Pancreas (tissue), 10 donors: ENCODE measurements at regions not wholly inside any gene's neighbourhood (a gene's known extent, or its start where the extent isn't known, plus 50 kb on each side); places are given as distances from the start of the nearest gene placed in this dataset.

Experiments
- ATAC-seq, 4 donors: fragments of 200-7000 bp; cut with Tn5 transposase; one replicate each; pipeline versions ENCODE4 v1.8.0 to v1.9.1; 2020; ENCODE audit warnings: mild to moderate bottlenecking in 4 of 4, moderate library complexity in 4 of 4
- DNase-seq, 6 donors: peaks; one replicate each; pipeline ENCODE4 v3.0.0-alpha.2; 2020
- FAIRE-seq: peaks from 2 replicates; lab custom pipeline; 2012; peaks lifted over from hg19 to GRCh38; lab: Jason Lieb, UNC
- H3K27ac ChIP-seq, 4 donors: fragments of 200-600 bp; sonication (generic); 1 replicate in 3 of 4; 2 replicates in 1 of 4; pipeline versions ENCODE4 v1.5.0 to v1.8.0; 2020
- H3K27me3 ChIP-seq, 4 donors: fragments of 200-600 bp; one replicate each; pipeline ENCODE4 v1.8.0; 2021
- H3K36me3 ChIP-seq, 3 donors: fragments of 200-600 bp; sonication (generic) in 1 of 3; one replicate each; pipeline versions ENCODE4 v1.5.0 to v1.8.0; 2020 to 2021
- H3K4me1 ChIP-seq, 3 donors: fragments of 200-600 bp; one replicate each; pipeline ENCODE4 v1.8.0; 2021
- H3K4me3 ChIP-seq, 4 donors: fragments of 200-600 bp; sonication (generic) in 2 of 4; one replicate each; pipeline versions ENCODE4 v1.5.0 to v1.8.0; 2020 to 2021
- H3K9me3 ChIP-seq, 4 donors: fragments of 200-600 bp; one replicate each; pipeline ENCODE4 v1.8.0; 2021
- CTCF ChIP-seq, 4 donors: fragments of 200-600 bp; sonication (generic) in 3 of 4; IDR thresholded peaks; one replicate each; pipeline versions ENCODE4 v1.5.0 to v1.8.0; 2021; ENCODE audit warnings: antibody characterized with exemption in 4 of 4
- WGBS, 2 donors: extraction: QIAGEN DNeasy Blood & Tissue Kit; methylation state at CpG; one replicate each; pipeline ENCODE4 v1.1.7; 2013; 5-methylcytosine and 5-hydroxymethylcytosine counted together
- intact Hi-C, 3 donors: fragments of 100-400 bp; cut with DNase I; formaldehyde crosslinking; loops; one replicate each; pipeline versions ENCODE4 v1.11.1 to v1.14.2; 2022
- donor health status: healthy with polysubstance abuse.
- donor health status: DM: no; HTN: no; CAD: no; lungs with moderate emphysema.
- donor health status: DM: no; HTN: no; CAD: no.
- donor health status: control.
- donor health status: control.
- donor health status: Bipolar disorder and iron deficiency.
- donor health status: DM: yes; HTN: yes; CAD: no.
- donor health status: DM: no; HTN: no; CAD: no.
- donor health status: DM: no; HTN: no; CAD: no.
- donor health status: DM: yes; HTN: yes; CAD: no.

GRCh38 chr12:33721561-33721960, 281.9 kb upstream of the SYT10 start:
- DNase-seq (no peak), FAIRE-seq (no peak), ATAC-seq (no peak)
- H3K4me3 ChIP-seq = no peak overlapping the region
- no peak for TF ChIP-seq CTCF (IDR thresholded peaks at IDR 0.05)
- intact Hi-C loops = no loop called here
- H3K27ac ChIP-seq = no peak overlapping the region
- H3K4me1 ChIP-seq = no peaks in the 10 kb centered on the region
- no peaks in the 10 kb centered on the region for H3K36me3 ChIP-seq
- WGBS, 2 donors = 22 to 33% methylated on average over 2 of the region's 2 CpGs
- H3K27me3 ChIP-seq = no peaks in the 10 kb centered on the region
- H3K9me3 ChIP-seq = no peaks in the 10 kb centered on the region

GRCh38 chr12:33724867-33725266, 285.2 kb upstream of the SYT10 start:
- Histone ChIP-seq H3K27ac (no peak overlapping the region), H3K4me1 (no peaks in the 10 kb centered on the region), H3K4me3 (no peak overlapping the region), H3K27me3 (no peaks in the 10 kb centered on the region), H3K36me3 (no peaks in the 10 kb centered on the region), H3K9me3 (no peaks in the 10 kb centered on the region)
- DNase-seq (no peak), FAIRE-seq (no peak), ATAC-seq (no peak)
- no peak for TF ChIP-seq CTCF (IDR thresholded peaks at IDR 0.05)
- 45 to 48% methylated on average over 4 of the region's 4 CpGs for WGBS, 2 donors
- intact Hi-C loops = no loop called here

- no peaks in the 10 kb centered on the region for H3K27me3 ChIP-seq
- intact Hi-C loops = no loop called here
- no peak for ATAC-seq
- no peak for DNase-seq
- WGBS, 2 donors = 46 to 64% methylated on average over 2 of the region's 2 CpGs
- H3K4me3 ChIP-seq = no peak overlapping the region
- no peak for FAIRE-seq
- no peaks in the 10 kb centered on the region for H3K36me3 ChIP-seq
- no peaks in the 10 kb centered on the region for H3K9me3 ChIP-seq
- no peaks in the 10 kb centered on the region for H3K4me1 ChIP-seq
- no peak for TF ChIP-seq CTCF (IDR thresholded peaks at IDR 0.05)
- no peak overlapping the region for H3K27ac ChIP-seq
Observed at GRCh38 chr12:33734871-33735270, 287.4 kb upstream of the ALG10 start.

GRCh38 chr12:33752854-33753253, 269.4 kb upstream of the ALG10 start:
- ATAC-seq (no peak), FAIRE-seq (no peak), DNase-seq (no peak)
- WGBS, 2 donors = 15 to 23% methylated on average over 1 of the region's 1 CpG
- Histone ChIP-seq H3K27ac (no peak overlapping the region), H3K9me3 (no peaks in the 10 kb centered on the region), H3K4me3 (no peak overlapping the region), H3K36me3 (no peaks in the 10 kb centered on the region), H3K27me3 (no peaks in the 10 kb centered on the region), H3K4me1 (no peaks in the 10 kb centered on the region)
- intact Hi-C loops = no loop called here
- no peak for TF ChIP-seq CTCF (IDR thresholded peaks at IDR 0.05)

GRCh38 chr12:33757701-33758100, 264.6 kb upstream of the ALG10 start:
- Histone ChIP-seq H3K9me3 (no peaks in the 10 kb centered on the region), H3K27me3 (no peaks in the 10 kb centered on the region), H3K36me3 (no peaks in the 10 kb centered on the region), H3K4me1 (no peaks in the 10 kb centered on the region), H3K4me3 (no peak overlapping the region), H3K27ac (no peak overlapping the region)
- FAIRE-seq = no peak
- TF ChIP-seq CTCF (IDR thresholded peaks at IDR 0.05) = no peak
- ATAC-seq = no peak
- WGBS, 2 donors = 57 to 58% methylated on average over 3 of the region's 3 CpGs
- DNase-seq = no peak
- intact Hi-C loops = no loop called here
